Adrenal gland (tissue), 9 donors: ENCODE measurements at regions not wholly inside any gene's neighbourhood (a gene's known extent, or its start where the extent isn't known, plus 50 kb on each side); places are given as distances from the start of the nearest gene placed in this dataset.

Experiments used
- DNase-seq, 7 donors: peaks; one replicate each; pipeline ENCODE4 v3.0.0-alpha.2; 2019 to 2020
- H3K27ac ChIP-seq, 5 donors: fragments of 200-600 bp; sonication (generic) in 4 of 5; 1 replicate in 3 of 5; 2 replicates in 2 of 5; pipeline versions ENCODE4 v1.5.1 to v1.8.0; 2016 to 2020; ENCODE audit warnings: mild to moderate bottlenecking in 1 of 5
- H3K27me3 ChIP-seq: fragments of 200-600 bp; 2 replicates; pipeline ENCODE4 v1.8.0; 2021
- H3K36me3 ChIP-seq, 2 donors: fragments of 200-600 bp; replicated peaks in 1 of 2; 1 replicate in 1 of 2; 2 replicates in 1 of 2; pipeline versions ENCODE4 v1.5.1 to v1.8.0; 2018 to 2022
- H3K4me1 ChIP-seq, 2 donors: fragments of 200-600 bp; replicated peaks in 1 of 2; 1 replicate in 1 of 2; 2 replicates in 1 of 2; pipeline versions ENCODE4 v1.5.1 to v1.8.0; 2018 to 2021
- H3K4me3 ChIP-seq, 4 donors: fragments of 200-600 bp; sonication (generic) in 3 of 4; one replicate each; pipeline ENCODE4 v1.5.1; 2016 to 2018
- H3K9me3 ChIP-seq, 3 donors: fragments of 200-600 bp; sonication (generic) in 1 of 3; replicated peaks in 1 of 3; 1 replicate in 2 of 3; 2 replicates in 1 of 3; pipeline versions ENCODE4 v1.5.1 to v1.8.0; 2016 to 2021
- POLR2A ChIP-seq, 2 donors: fragments of 450-650 bp; IDR thresholded peaks; one replicate each; pipeline ENCODE4 v1.6.1; 2017; ENCODE audit warnings: antibody characterized with exemption in 2 of 2, mild to moderate bottlenecking in 2 of 2, moderate library complexity in 1 of 2
- WGBS, 4 donors: extraction: QIAGEN DNeasy Blood & Tissue Kit in 2 of 4; methylation state at CpG; one replicate each; pipeline versions ENCODE4 v1.1.5 to v1.1.7; 2013 to 2017; 5-methylcytosine and 5-hydroxymethylcytosine counted together
- intact Hi-C, 2 donors: fragments of 100-400 bp; cut with DNase I; formaldehyde crosslinking; loops; one replicate each; pipeline versions ENCODE4 v1.14.1 to v1.15.0; 2022 to 2023
- TF ChIP-seq, protein P1 (sequence below), 6 experiments: fragments of 450-650 bp in 4 of 6; fragments of 200-600 bp in 2 of 6; sonication (generic) in 1 of 6; IDR thresholded peaks; 1 replicate in 5 of 6; 2 replicates in 1 of 6; pipeline versions ENCODE4 v1.5.1 to v1.8.0; 2016 to 2021; ENCODE audit warnings: antibody characterized with exemption in 6 of 6, mild to moderate bottlenecking in 2 of 6, moderate library complexity in 1 of 6
- donor health status: healthy with polysubstance abuse.
- donor health status: Bipolar disorder and iron deficiency.
- donor health status: DM: yes; HTN: yes; CAD: no.
- donor health status: DM: no; HTN: no; CAD: no.
- donor health status: DM: no; HTN: no; CAD: no.

DNA sequence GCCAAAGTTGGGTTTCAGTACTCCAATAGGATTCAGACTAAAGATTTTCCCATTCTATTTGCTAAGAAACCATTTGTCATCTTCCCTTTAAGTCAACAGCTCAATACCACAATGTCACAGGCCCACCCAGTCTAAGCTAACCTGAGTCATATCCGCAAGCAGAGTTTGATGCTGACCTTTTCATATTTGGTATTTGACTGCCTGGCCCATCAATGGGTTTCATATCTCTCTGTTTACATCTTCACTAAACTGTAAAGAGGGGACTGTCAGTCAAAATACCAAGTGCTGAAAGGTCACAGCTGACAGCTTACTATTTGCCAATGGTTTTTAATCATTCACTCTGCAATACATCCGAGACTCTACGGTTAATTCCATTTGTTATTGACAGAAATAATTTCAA is 707.5 kb upstream of the ACTRT1 start:
- H3K27me3 ChIP-seq, result no peaks in the 10 kb centered on the region
- no peaks in the 10 kb centered on the region for H3K36me3 ChIP-seq
- H3K4me3 ChIP-seq, result no peak overlapping the region
- no peaks in the 10 kb centered on the region for H3K9me3 ChIP-seq
- no peak overlapping the region for H3K27ac ChIP-seq
- DNase-seq, result no peak
- intact Hi-C loops, result no loop called here
- TF ChIP-seq, protein P1, sequence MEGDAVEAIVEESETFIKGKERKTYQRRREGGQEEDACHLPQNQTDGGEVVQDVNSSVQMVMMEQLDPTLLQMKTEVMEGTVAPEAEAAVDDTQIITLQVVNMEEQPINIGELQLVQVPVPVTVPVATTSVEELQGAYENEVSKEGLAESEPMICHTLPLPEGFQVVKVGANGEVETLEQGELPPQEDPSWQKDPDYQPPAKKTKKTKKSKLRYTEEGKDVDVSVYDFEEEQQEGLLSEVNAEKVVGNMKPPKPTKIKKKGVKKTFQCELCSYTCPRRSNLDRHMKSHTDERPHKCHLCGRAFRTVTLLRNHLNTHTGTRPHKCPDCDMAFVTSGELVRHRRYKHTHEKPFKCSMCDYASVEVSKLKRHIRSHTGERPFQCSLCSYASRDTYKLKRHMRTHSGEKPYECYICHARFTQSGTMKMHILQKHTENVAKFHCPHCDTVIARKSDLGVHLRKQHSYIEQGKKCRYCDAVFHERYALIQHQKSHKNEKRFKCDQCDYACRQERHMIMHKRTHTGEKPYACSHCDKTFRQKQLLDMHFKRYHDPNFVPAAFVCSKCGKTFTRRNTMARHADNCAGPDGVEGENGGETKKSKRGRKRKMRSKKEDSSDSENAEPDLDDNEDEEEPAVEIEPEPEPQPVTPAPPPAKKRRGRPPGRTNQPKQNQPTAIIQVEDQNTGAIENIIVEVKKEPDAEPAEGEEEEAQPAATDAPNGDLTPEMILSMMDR (IDR thresholded peaks at IDR 0.05), result no peak
- no peak for TF ChIP-seq POLR2A (IDR thresholded peaks at IDR 0.05)
- WGBS, 4 donors, result 61 to 81% (median 69%) methylated on average over 3 of the region's 3 CpGs
- no peaks in the 10 kb centered on the region for H3K4me1 ChIP-seq

DNA sequence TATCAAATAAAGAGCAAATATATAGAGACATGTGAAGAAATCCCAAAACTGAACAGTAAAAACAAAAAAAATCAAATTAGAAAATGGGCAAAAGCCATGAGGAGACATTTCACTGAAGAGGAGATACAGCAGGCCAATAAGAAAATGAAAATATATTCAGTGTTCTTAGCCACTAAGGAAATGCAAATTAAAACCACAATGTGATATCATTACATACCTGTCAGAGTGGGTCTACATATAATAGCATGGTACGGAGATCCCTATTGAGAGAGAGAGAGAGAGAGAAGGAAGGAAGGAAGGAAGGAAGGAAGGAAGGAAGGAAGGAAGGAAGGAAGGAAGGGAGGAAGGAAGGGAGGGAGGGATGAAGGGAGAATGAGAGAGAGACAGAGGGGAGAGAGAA is 707.0 kb upstream of the ACTRT1 start:
- Histone ChIP-seq H3K4me3 (no peak overlapping the region), H3K9me3 (no peaks in the 10 kb centered on the region), H3K36me3 (no peaks in the 10 kb centered on the region), H3K4me1 (no peaks in the 10 kb centered on the region), H3K27me3 (no peaks in the 10 kb centered on the region), H3K27ac (no peak overlapping the region)
- WGBS, 4 donors, result 83 to 88% (median 87%) methylated on average over 1 of the region's 1 CpG
- DNase-seq, result no peak
- TF ChIP-seq, protein P1 (IDR thresholded peaks at IDR 0.05), result no peak
- no peak for TF ChIP-seq POLR2A (IDR thresholded peaks at IDR 0.05)
- intact Hi-C loops, result no loop called here

DNA sequence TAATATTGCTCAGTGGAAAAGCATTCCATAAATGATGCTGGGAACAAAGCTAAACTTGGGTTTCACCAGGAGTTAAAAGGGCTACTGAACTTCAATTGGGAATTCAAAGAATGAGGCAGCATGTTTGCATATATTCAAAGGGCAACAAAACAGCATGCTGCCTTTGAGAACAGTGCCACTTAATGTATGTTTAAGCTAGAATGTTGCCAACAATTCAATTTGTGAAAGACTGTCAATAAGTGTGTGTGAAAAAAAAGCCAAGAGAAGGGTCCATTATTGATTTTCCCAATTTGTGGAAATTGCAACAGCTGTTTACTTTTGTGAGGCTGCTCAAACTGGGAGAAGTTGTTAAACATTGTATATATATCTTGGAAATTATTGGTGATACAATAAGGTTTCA is 701.9 kb upstream of the ACTRT1 start:
- Histone ChIP-seq H3K36me3 (no peaks in the 10 kb centered on the region), H3K27me3 (no peaks in the 10 kb centered on the region), H3K4me1 (no peaks in the 10 kb centered on the region), H3K9me3 (no peaks in the 10 kb centered on the region), H3K4me3 (no peak overlapping the region), H3K27ac (no peak overlapping the region)
- DNase-seq, result no peak
- intact Hi-C loops, result no loop called here
- no peak for TF ChIP-seq POLR2A (IDR thresholded peaks at IDR 0.05)
- TF ChIP-seq, protein P1 (IDR thresholded peaks at IDR 0.05), result no peak

DNA sequence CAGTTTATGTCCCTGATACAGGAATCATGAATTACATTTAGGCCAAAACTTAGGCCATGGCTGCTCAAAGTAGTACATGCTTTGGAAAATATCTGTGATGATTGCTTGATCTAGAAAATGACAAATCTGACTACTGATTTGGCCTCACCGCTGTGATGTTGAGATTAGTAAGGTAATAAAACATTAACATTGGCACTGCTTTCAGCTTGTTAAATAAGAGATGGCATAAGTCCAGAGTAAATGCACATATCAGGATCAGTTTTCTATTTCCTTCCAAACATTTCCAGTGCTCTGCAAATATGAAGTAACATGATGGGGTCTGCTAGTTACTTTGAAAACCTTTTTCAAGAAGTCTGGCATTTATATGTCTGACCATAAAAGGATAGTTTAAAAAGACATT is 687.3 kb upstream of the ACTRT1 start:
- H3K27me3 ChIP-seq, result no peaks in the 10 kb centered on the region
- H3K4me3 ChIP-seq, result no peak overlapping the region
- no peaks in the 10 kb centered on the region for H3K36me3 ChIP-seq
- no peak for TF ChIP-seq POLR2A (IDR thresholded peaks at IDR 0.05)
- TF ChIP-seq, protein P1 (IDR thresholded peaks at IDR 0.05), result no peak
- H3K9me3 ChIP-seq, result no peaks in the 10 kb centered on the region
- DNase-seq, result no peak
- H3K27ac ChIP-seq, result no peak overlapping the region
- intact Hi-C loops, result no loop called here
- no peaks in the 10 kb centered on the region for H3K4me1 ChIP-seq
- 33 to 63% (median 41%) methylated on average over 1 of the region's 1 CpG for WGBS, 4 donors
